ENCODE measurements at regions not wholly inside any gene's neighbourhood (a gene's known extent, or its start where the extent isn't known, plus 50 kb on each side); places are given as distances from the start of the nearest gene placed in this dataset.

- Mint-ChIP-seq H3K36me3 (ENCODE audit: low read depth) (no peaks in the 10 kb centered on the region), H3K4me1 (ENCODE audit: low read depth) (no peaks in the 10 kb centered on the region), H3K9me3 (no peaks in the 10 kb centered on the region), H3K27me3 (ENCODE audit: low read depth) (no peaks in the 10 kb centered on the region), H3K4me3 (no peak overlapping the region), H3K27ac (no peak overlapping the region)
These were observed 176.7 kb downstream of the URI1 start for GRCh38 chr19:30118760-30119159.

GRCh38 chr19:30119180-30119908 is 177.3 kb downstream of the URI1 start:
- no peaks in the 10 kb centered on the region for H3K36me3 Mint-ChIP-seq (ENCODE audit: low read depth)
- no peaks in the 10 kb centered on the region for H3K9me3 Mint-ChIP-seq
- H3K4me1 Mint-ChIP-seq (ENCODE audit: low read depth) = no peaks in the 10 kb centered on the region
- no peak overlapping the region for H3K27ac Mint-ChIP-seq
- no peaks in the 10 kb centered on the region for H3K27me3 Mint-ChIP-seq (ENCODE audit: low read depth)
- H3K4me3 Mint-ChIP-seq = no peak overlapping the region

- H3K27me3 Mint-ChIP-seq (ENCODE audit: low read depth) = no peaks in the 10 kb centered on the region
- H3K36me3 Mint-ChIP-seq (ENCODE audit: low read depth) = no peaks in the 10 kb centered on the region
- no peaks in the 10 kb centered on the region for H3K4me1 Mint-ChIP-seq (ENCODE audit: low read depth)
- no peak overlapping the region for H3K4me3 Mint-ChIP-seq
- H3K27ac Mint-ChIP-seq = no peak overlapping the region
- H3K9me3 Mint-ChIP-seq = no peaks in the 10 kb centered on the region
These were observed 178.9 kb downstream of the URI1 start for GRCh38 chr19:30120860-30121484.

- Mint-ChIP-seq H3K36me3 (ENCODE audit: low read depth) (no peaks in the 10 kb centered on the region), H3K27ac (no peak overlapping the region), H3K9me3 (no peaks in the 10 kb centered on the region), H3K4me1 (ENCODE audit: low read depth) (no peaks in the 10 kb centered on the region), H3K4me3 (no peak overlapping the region), H3K27me3 (ENCODE audit: low read depth) (no peaks in the 10 kb centered on the region)
These were observed 180.4 kb downstream of the URI1 start for GRCh38 chr19:30122431-30122830.

GRCh38 chr19:30123119-30123518 is 181.1 kb downstream of the URI1 start:
- H3K27me3 Mint-ChIP-seq (ENCODE audit: low read depth) = no peaks in the 10 kb centered on the region
- H3K9me3 Mint-ChIP-seq = no peaks in the 10 kb centered on the region
- no peaks in the 10 kb centered on the region for H3K36me3 Mint-ChIP-seq (ENCODE audit: low read depth)
- no peak overlapping the region for H3K27ac Mint-ChIP-seq
- no peaks in the 10 kb centered on the region for H3K4me1 Mint-ChIP-seq (ENCODE audit: low read depth)
- H3K4me3 Mint-ChIP-seq = no peak overlapping the region

GRCh38 chr19:30123611-30124010 is 181.6 kb downstream of the URI1 start:
- no peak overlapping the region for H3K27ac Mint-ChIP-seq
- no peaks in the 10 kb centered on the region for H3K36me3 Mint-ChIP-seq (ENCODE audit: low read depth)
- H3K4me1 Mint-ChIP-seq (ENCODE audit: low read depth) = no peaks in the 10 kb centered on the region
- no peaks in the 10 kb centered on the region for H3K9me3 Mint-ChIP-seq
- no peak overlapping the region for H3K4me3 Mint-ChIP-seq
- no peaks in the 10 kb centered on the region for H3K27me3 Mint-ChIP-seq (ENCODE audit: low read depth)

- H3K27me3 Mint-ChIP-seq (ENCODE audit: low read depth) = no peaks in the 10 kb centered on the region
These were observed 186.2 kb downstream of the URI1 start for GRCh38 chr19:30128211-30128610.

GRCh38 chr19:30130356-30131122 is 188.5 kb downstream of the URI1 start:
- H3K27ac Mint-ChIP-seq = no peak overlapping the region
- H3K4me1 Mint-ChIP-seq (ENCODE audit: low read depth) = no peaks in the 10 kb centered on the region
- H3K27me3 Mint-ChIP-seq (ENCODE audit: low read depth) = no peaks in the 10 kb centered on the region
- H3K4me3 Mint-ChIP-seq = no peak overlapping the region
- no peaks in the 10 kb centered on the region for H3K9me3 Mint-ChIP-seq
- H3K36me3 Mint-ChIP-seq (ENCODE audit: low read depth) = no peaks in the 10 kb centered on the region

More at GRCh38 chr19:30128211-30128610, 186.2 kb downstream of the URI1 start:
- no peak overlapping the region for H3K4me3 Mint-ChIP-seq
- H3K36me3 Mint-ChIP-seq (ENCODE audit: low read depth) = no peaks in the 10 kb centered on the region
- H3K9me3 Mint-ChIP-seq = no peaks in the 10 kb centered on the region
- no peak overlapping the region for H3K27ac Mint-ChIP-seq
- no peaks in the 10 kb centered on the region for H3K4me1 Mint-ChIP-seq (ENCODE audit: low read depth)

- no peak overlapping the region for H3K4me3 Mint-ChIP-seq
- no peaks in the 10 kb centered on the region for H3K36me3 Mint-ChIP-seq (ENCODE audit: low read depth)
- H3K27ac Mint-ChIP-seq = no peak overlapping the region
- no peaks in the 10 kb centered on the region for H3K4me1 Mint-ChIP-seq (ENCODE audit: low read depth)
- no peaks in the 10 kb centered on the region for H3K27me3 Mint-ChIP-seq (ENCODE audit: low read depth)
- no peaks in the 10 kb centered on the region for H3K9me3 Mint-ChIP-seq
These were observed 189.2 kb downstream of the URI1 start for GRCh38 chr19:30131246-30131645.

- H3K9me3 Mint-ChIP-seq = no peaks in the 10 kb centered on the region
- no peaks in the 10 kb centered on the region for H3K36me3 Mint-ChIP-seq (ENCODE audit: low read depth)
- no peak overlapping the region for H3K27ac Mint-ChIP-seq
- no peak overlapping the region for H3K4me3 Mint-ChIP-seq
- H3K4me1 Mint-ChIP-seq (ENCODE audit: low read depth) = no peaks in the 10 kb centered on the region
- H3K27me3 Mint-ChIP-seq (ENCODE audit: low read depth) = peaks cover 2% of the 10 kb centered on the region
These were observed 189.8 kb downstream of the URI1 start for GRCh38 chr19:30131722-30132291.

GRCh38 chr19:30132343-30133075 is 190.5 kb downstream of the URI1 start:
- Mint-ChIP-seq H3K4me1 (ENCODE audit: low read depth) (no peaks in the 10 kb centered on the region), H3K9me3 (no peaks in the 10 kb centered on the region), H3K27me3 (ENCODE audit: low read depth) (peaks cover 4% of the 10 kb centered on the region), H3K27ac (no peak overlapping the region), H3K4me3 (no peak overlapping the region), H3K36me3 (ENCODE audit: low read depth) (no peaks in the 10 kb centered on the region)

GRCh38 chr19:30133803-30134202 is 191.8 kb downstream of the URI1 start:
- Mint-ChIP-seq H3K9me3 (no peaks in the 10 kb centered on the region), H3K27me3 (ENCODE audit: low read depth) (peaks cover 4% of the 10 kb centered on the region), H3K36me3 (ENCODE audit: low read depth) (no peaks in the 10 kb centered on the region), H3K27ac (no peak overlapping the region), H3K4me3 (no peak overlapping the region), H3K4me1 (ENCODE audit: low read depth) (no peaks in the 10 kb centered on the region)

GRCh38 chr19:30135093-30135757 is 193.2 kb downstream of the URI1 start:
- Mint-ChIP-seq H3K4me1 (ENCODE audit: low read depth) (no peaks in the 10 kb centered on the region), H3K9me3 (no peaks in the 10 kb centered on the region), H3K27me3 (ENCODE audit: low read depth) (peaks cover 4% of the 10 kb centered on the region), H3K36me3 (ENCODE audit: low read depth) (no peaks in the 10 kb centered on the region), H3K27ac (no peak overlapping the region), H3K4me3 (no peak overlapping the region)

GRCh38 chr19:30135797-30136196 is 193.8 kb downstream of the URI1 start:
- H3K4me1 Mint-ChIP-seq (ENCODE audit: low read depth) = no peaks in the 10 kb centered on the region
- H3K27me3 Mint-ChIP-seq (ENCODE audit: low read depth) = peaks cover 4% of the 10 kb centered on the region
- no peaks in the 10 kb centered on the region for H3K9me3 Mint-ChIP-seq
- no peaks in the 10 kb centered on the region for H3K36me3 Mint-ChIP-seq (ENCODE audit: low read depth)
- no peak overlapping the region for H3K27ac Mint-ChIP-seq
- no peak overlapping the region for H3K4me3 Mint-ChIP-seq

Data from T-helper 1 cell treated with Interleukin-12 subunit alpha and Interleukin-12 subunit beta and Interleukin-4 antibody, amounts not matched to agents 30 μg/mL and 1 μg/mL, for 36 hours (primary cell).